Type B pancreatic cell (in vitro differentiated cells): ENCODE measurements at regions not wholly inside any gene's neighbourhood (a gene's known extent, or its start where the extent isn't known, plus 50 kb on each side); places are given as distances from the start of the nearest gene placed in this dataset.
A peak's percentile ranks its signal among the peaks of the same experiment; 100 is the strongest.

ENCODE experiments used
- DNase-seq: peaks from one replicate; pipeline ENCODE4 v3.0.0; 2021; ENCODE audit warnings: mixed read lengths; ENCODE audit not compliant: unreplicated experiment; ENCODE audit errors: extremely low spot score
- H3K27ac Mint-ChIP-seq: 2 replicates; pipeline ENCODE4 v1.8.0; 2021; ENCODE audit warnings: mild to moderate bottlenecking, mixed read lengths
- H3K27me3 Mint-ChIP-seq: 2 replicates; pipeline ENCODE4 v1.8.0; 2021; ENCODE audit warnings: mixed read lengths
- H3K36me3 Mint-ChIP-seq: 2 replicates; pipeline ENCODE4 v1.8.0; 2021; ENCODE audit warnings: mixed read lengths
- H3K4me1 Mint-ChIP-seq: one replicate; pipeline ENCODE4 v1.8.0; 2021; ENCODE audit warnings: mixed read lengths; ENCODE audit not compliant: unreplicated experiment
- H3K4me3 Mint-ChIP-seq: 2 replicates; pipeline ENCODE4 v1.8.0; 2021; ENCODE audit warnings: mild to moderate bottlenecking, mixed read lengths
- H3K9me3 Mint-ChIP-seq: 2 replicates; pipeline ENCODE4 v1.8.0; 2021; ENCODE audit warnings: mixed read lengths
- TF ChIP-seq, protein P1 (sequence below): fragments of 200-600 bp; sonication (generic); conservative IDR thresholded peaks from 2 replicates; pipeline ENCODE4 v1.5.0; 2021; ENCODE audit warnings: antibody characterized with exemption, mild to moderate bottlenecking

DNA sequence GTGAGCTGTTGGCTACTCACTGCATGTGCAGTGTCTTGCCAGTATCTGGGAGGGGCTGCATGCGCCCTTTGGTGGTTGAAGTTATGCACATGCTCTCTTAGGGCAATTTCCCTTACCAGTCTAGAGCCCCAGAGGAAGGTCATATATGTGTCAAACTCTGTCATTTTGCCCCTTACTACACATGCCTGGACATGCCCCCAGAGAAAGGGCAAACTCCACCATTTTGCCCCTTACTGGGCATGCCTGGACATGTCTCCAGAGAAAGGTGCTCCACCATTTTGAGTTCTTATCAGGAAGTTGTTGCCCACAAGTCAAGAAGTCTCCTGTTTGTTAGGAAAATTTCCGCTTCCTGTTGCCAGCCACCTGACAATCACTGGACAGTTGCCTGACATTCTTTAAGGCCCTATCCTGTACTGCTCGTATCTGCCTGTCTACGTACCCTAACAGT is 56.4 kb upstream of the PLAC8 start:
- Mint-ChIP-seq H3K4me3 (no peak overlapping the region), H3K4me1 (no peaks in the 10 kb centered on the region), H3K27me3 (peaks cover 8% of the 10 kb centered on the region), H3K27ac (peak overlapping the region; percentile 60), H3K9me3 (no peaks in the 10 kb centered on the region), H3K36me3 (no peaks in the 10 kb centered on the region)
- TF ChIP-seq, protein P1, sequence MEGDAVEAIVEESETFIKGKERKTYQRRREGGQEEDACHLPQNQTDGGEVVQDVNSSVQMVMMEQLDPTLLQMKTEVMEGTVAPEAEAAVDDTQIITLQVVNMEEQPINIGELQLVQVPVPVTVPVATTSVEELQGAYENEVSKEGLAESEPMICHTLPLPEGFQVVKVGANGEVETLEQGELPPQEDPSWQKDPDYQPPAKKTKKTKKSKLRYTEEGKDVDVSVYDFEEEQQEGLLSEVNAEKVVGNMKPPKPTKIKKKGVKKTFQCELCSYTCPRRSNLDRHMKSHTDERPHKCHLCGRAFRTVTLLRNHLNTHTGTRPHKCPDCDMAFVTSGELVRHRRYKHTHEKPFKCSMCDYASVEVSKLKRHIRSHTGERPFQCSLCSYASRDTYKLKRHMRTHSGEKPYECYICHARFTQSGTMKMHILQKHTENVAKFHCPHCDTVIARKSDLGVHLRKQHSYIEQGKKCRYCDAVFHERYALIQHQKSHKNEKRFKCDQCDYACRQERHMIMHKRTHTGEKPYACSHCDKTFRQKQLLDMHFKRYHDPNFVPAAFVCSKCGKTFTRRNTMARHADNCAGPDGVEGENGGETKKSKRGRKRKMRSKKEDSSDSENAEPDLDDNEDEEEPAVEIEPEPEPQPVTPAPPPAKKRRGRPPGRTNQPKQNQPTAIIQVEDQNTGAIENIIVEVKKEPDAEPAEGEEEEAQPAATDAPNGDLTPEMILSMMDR: no peak
- no peak for DNase-seq
